H1 (cell line): ENCODE measurements at regions not wholly inside any gene's neighbourhood (a gene's known extent, or its start where the extent isn't known, plus 50 kb on each side); places are given as distances from the start of the nearest gene placed in this dataset.

Experiments used
- CTCF ChIA-PET: fragments of 300-600 bp; sonication (Branson Sonifier 250); formaldehyde crosslinking; loops from one replicate; lab custom pipeline; 2021; ENCODE audit not compliant: partially characterized antibody; lab: Charles Lee
- POLR2A ChIA-PET: fragments of 300-600 bp; sonication (Branson Sonifier 250); formaldehyde crosslinking; loops from one replicate; lab custom pipeline; 2021; ENCODE audit warnings: inconsistent platforms; ENCODE audit not compliant: partially characterized antibody; lab: Charles Lee
- DNase-seq, 2 experiments: peaks; one replicate each; pipeline versions ENCODE4 v3.0.0 to v3.0.0-alpha.2; 2010 to 2022; ENCODE audit warnings: low spot score in 2 of 2, low read depth in 1 of 2, mixed read lengths in 1 of 2
- FAIRE-seq: peaks from 2 replicates; lab custom pipeline; 2011; peaks lifted over from hg19 to GRCh38; lab: Jason Lieb, UNC
- H2AFZ ChIP-seq: 2 replicates; pipeline ENCODE4 v1.8.1; 2012; ENCODE audit warnings: low read length, inconsistent platforms
- H2AK5ac ChIP-seq: 2 replicates; pipeline ENCODE4 v1.6.1; 2013; ENCODE audit warnings: low read depth, low read length
- H2BK120ac ChIP-seq: replicated peaks from 2 replicates; pipeline ENCODE3; 2013; ENCODE audit warnings: low read depth, low read length, inconsistent platforms
- H2BK12ac ChIP-seq: 2 replicates; pipeline ENCODE4 v1.6.1; 2013; ENCODE audit warnings: low read depth, low read length
- H2BK15ac ChIP-seq: 2 replicates; pipeline ENCODE4 v1.6.1; 2013; ENCODE audit warnings: low read length
- H2BK20ac ChIP-seq: 2 replicates; pipeline ENCODE4 v1.6.1; 2013; ENCODE audit warnings: low read length
- H2BK5ac ChIP-seq: 2 replicates; pipeline ENCODE4 v1.6.1; 2013; ENCODE audit warnings: low read depth, low read length
- H3K14ac ChIP-seq: 2 replicates; pipeline ENCODE4 v1.6.1; 2013; ENCODE audit warnings: inconsistent platforms; ENCODE audit not compliant: insufficient read length
- H3K18ac ChIP-seq: 2 replicates; pipeline ENCODE4 v1.6.1; 2013; ENCODE audit warnings: low read length; ENCODE audit errors: extremely low read depth
- H3K23ac ChIP-seq: 2 replicates; pipeline ENCODE4 v1.6.1; 2013; ENCODE audit warnings: inconsistent platforms; ENCODE audit not compliant: insufficient read length
- H3K23me2 ChIP-seq: 2 replicates; pipeline ENCODE4 v1.6.1; 2013; ENCODE audit warnings: low read depth, low read length
- H3K27ac ChIP-seq: 2 replicates; pipeline ENCODE4 v1.6.1; 2011; ENCODE audit warnings: low read depth, low read length, inconsistent platforms
- H3K27me3 ChIP-seq, 4 experiments: replicated peaks in 1 of 4; 1 replicate in 1 of 4; 2 replicates in 3 of 4; pipeline versions ENCODE4 v1.6.1 to v1.8.1; 2011 to 2013; ENCODE audit warnings: low read length in 3 of 4, mild to moderate bottlenecking in 3 of 4, inconsistent platforms in 2 of 4, mixed read lengths in 2 of 4, moderate library complexity in 1 of 4; ENCODE audit not compliant: control insufficient read depth in 3 of 4, insufficient read depth in 3 of 4; ENCODE audit errors: extremely low read depth in 1 of 4
- H3K36me3 ChIP-seq, 4 experiments: 2 replicates each; pipeline versions ENCODE4 v1.6.1 to v1.8.1; 2011 to 2013; ENCODE audit warnings: mild to moderate bottlenecking in 4 of 4, low read length in 3 of 4, moderate library complexity in 2 of 4, control low read depth in 1 of 4, inconsistent platforms in 1 of 4; ENCODE audit not compliant: insufficient read depth in 4 of 4, control insufficient read depth in 2 of 4
- H3K4ac ChIP-seq: replicated peaks from 2 replicates; pipeline ENCODE3; 2013; ENCODE audit warnings: low read length, low read depth, mixed read lengths, inconsistent platforms; ENCODE audit not compliant: insufficient read length
- H3K4me1 ChIP-seq, 4 experiments: replicated peaks in 1 of 4; 1 replicate in 1 of 4; 2 replicates in 3 of 4; pipeline versions ENCODE4 v1.6.1 to v1.8.1; 2011 to 2013; ENCODE audit warnings: low read length in 3 of 4, inconsistent platforms in 2 of 4, mixed read lengths in 1 of 4; ENCODE audit not compliant: insufficient read depth in 4 of 4, control insufficient read depth in 3 of 4
- H3K4me2 ChIP-seq, 2 experiments: 2 replicates each; pipeline versions ENCODE4 v1.6.1 to v1.8.1; 2011 to 2013; ENCODE audit warnings: low read depth in 2 of 2, low read length in 2 of 2, control low read depth in 1 of 2, inconsistent platforms in 1 of 2, mild to moderate bottlenecking in 1 of 2; ENCODE audit not compliant: insufficient read depth in 1 of 2
- H3K4me3 ChIP-seq, 4 experiments: fragments of 200-600, 300-600 bp in 1 of 4; sonication (generic), shearing (Covaris generic), sonication (Bioruptor Twin) in 1 of 4; 2 replicates each; pipeline versions ENCODE4 v1.5.1 to v1.8.1; 2011 to 2016; ENCODE audit warnings: low read length in 4 of 4, low read depth in 3 of 4, control low read depth in 2 of 4, inconsistent platforms in 2 of 4, mild to moderate bottlenecking in 2 of 4, mixed read lengths in 1 of 4, moderate library complexity in 1 of 4; ENCODE audit not compliant: insufficient read depth in 2 of 4; ENCODE audit errors: extremely low read depth in 1 of 4
- H3K56ac ChIP-seq: replicated peaks from 2 replicates; pipeline ENCODE3; 2013; ENCODE audit warnings: low read depth, mild to moderate bottlenecking, mixed read lengths, low read length, inconsistent platforms; ENCODE audit not compliant: insufficient read length
- H3K79me1 ChIP-seq: 2 replicates; pipeline ENCODE4 v1.6.1; 2013; ENCODE audit warnings: low read depth, low read length, control low read depth
- H3K79me2 ChIP-seq, 2 experiments: 2 replicates each; pipeline versions ENCODE4 v1.6.1 to v1.8.1; 2012 to 2013; ENCODE audit warnings: low read length in 2 of 2, mild to moderate bottlenecking in 2 of 2, inconsistent platforms in 1 of 2; ENCODE audit not compliant: insufficient read depth in 2 of 2, control insufficient read depth in 1 of 2
- H3K9ac ChIP-seq, 4 experiments: replicated peaks in 1 of 4; 1 replicate in 1 of 4; 2 replicates in 3 of 4; pipeline versions ENCODE4 v1.6.1 to v1.8.1; 2011 to 2013; ENCODE audit warnings: low read depth in 3 of 4, low read length in 3 of 4, control low read depth in 2 of 4, mild to moderate bottlenecking in 2 of 4, moderate library complexity in 2 of 4, inconsistent platforms in 1 of 4; ENCODE audit errors: extremely low read depth in 1 of 4
- H3K9me3 ChIP-seq, 2 experiments: 2 replicates each; pipeline versions ENCODE4 v1.6.1 to v1.8.1; 2012 to 2013; ENCODE audit warnings: mild to moderate bottlenecking in 2 of 2, moderate library complexity in 2 of 2, control low read depth in 1 of 2, inconsistent platforms in 1 of 2, low read depth in 1 of 2, low read length in 1 of 2, mixed read lengths in 1 of 2; ENCODE audit not compliant: insufficient read depth in 2 of 2
- H4K20me1 ChIP-seq, 2 experiments: replicated peaks in 1 of 2; 2 replicates each; pipeline versions ENCODE3 to v1.8.1; 2011 to 2013; ENCODE audit warnings: inconsistent platforms in 2 of 2, low read length in 2 of 2, mild to moderate bottlenecking in 1 of 2; ENCODE audit not compliant: insufficient read depth in 2 of 2, control insufficient read depth in 1 of 2
- H4K5ac ChIP-seq: 2 replicates; pipeline ENCODE4 v1.6.1; 2013; ENCODE audit warnings: low read length, low read depth, mixed read lengths, inconsistent platforms; ENCODE audit not compliant: insufficient read length
- H4K8ac ChIP-seq: 2 replicates; pipeline ENCODE4 v1.8.0; 2013; ENCODE audit warnings: mild to moderate bottlenecking, moderate library complexity, low read length, inconsistent platforms; ENCODE audit not compliant: insufficient read depth; ENCODE audit errors: extremely low read depth
- H4K91ac ChIP-seq: replicated peaks from 2 replicates; pipeline ENCODE3; 2013; ENCODE audit warnings: low read length, mixed read lengths, inconsistent platforms; ENCODE audit not compliant: insufficient read length
- GTF2F1 ChIP-seq: IDR thresholded peaks from 2 replicates; pipeline ENCODE4 v1.6.1; 2012; ENCODE audit warnings: low read depth, low read length, improper control_type of control experiment, borderline replicate concordance
- WGBS, 2 experiments: shearing (Covaris generic) in 1 of 2; methylation state at CpG; one replicate each; pipeline versions ENCODE4 v1.1.6 to v1.1.7; 2013 to 2015; ENCODE audit warnings: low lambda C conversion rate in 2 of 2, mixed read lengths in 2 of 2, inconsistent platforms in 1 of 2, low coverage in 1 of 2, missing lambda C conversion rate in 1 of 2; ENCODE audit not compliant: insufficient replicate concordance in 2 of 2, insufficient coverage in 1 of 2, insufficient read length in 1 of 2; ENCODE audit errors: extremely low coverage in 1 of 2, missing lambda C conversion rate in 1 of 2; 5-methylcytosine and 5-hydroxymethylcytosine counted together

GRCh38 chr2:239678666-239679296, 278.0 kb upstream of the HDAC4 start:
- Histone ChIP-seq H3K27ac (no peak overlapping the region), H2BK15ac (no peak overlapping the region), H3K23me2 (no peaks in the 10 kb centered on the region), H3K27me3 (no peaks in the 10 kb centered on the region; a peak in 1 of 7 replicates), H2BK5ac (no peak overlapping the region), H3K4me2 (no peak overlapping the region), H2BK20ac (no peak overlapping the region), H3K4me1 (no peaks in the 10 kb centered on the region), H3K56ac (no peak overlapping the region), H3K4me3 (no peak overlapping the region), H2BK12ac (no peak overlapping the region), H3K9ac (no peak overlapping the region), H4K5ac (no peak overlapping the region), H2BK120ac (no peak overlapping the region), H3K79me1 (no peaks in the 10 kb centered on the region), H2AK5ac (no peak overlapping the region), H4K91ac (no peak overlapping the region), H3K14ac (no peak overlapping the region), H4K8ac (no peak overlapping the region), H3K23ac (no peak overlapping the region), H3K79me2 (no peaks in the 10 kb centered on the region), H4K20me1 (no peaks in the 10 kb centered on the region), H3K9me3 (no peaks in the 10 kb centered on the region), H3K36me3 (no peaks in the 10 kb centered on the region), H2AFZ (no peak overlapping the region), H3K4ac (no peak overlapping the region), H3K18ac (no peak overlapping the region)
- DNase-seq (no peak), FAIRE-seq (no peak)
- CTCF ChIA-PET, result no interaction called here
- POLR2A ChIA-PET, result no interaction called here
- WGBS, 2 experiments, result 90% methylated on average over 21 of the region's 22 CpGs; no CpG with 5 or more reads in 1 of the 2 experiments
- TF ChIP-seq GTF2F1, result no peak
